GM19372 (cell line): ENCODE measurements at regions not wholly inside any gene's neighbourhood (a gene's known extent, or its start where the extent isn't known, plus 50 kb on each side); places are given as distances from the start of the nearest gene placed in this dataset.
"Not testable (repeated sequence)": the region's sequence is repeated elsewhere in the genome, so short reads cannot be mapped to it uniquely, and the experiment has no call there.

Experiments
- ATAC-seq: cut with Tn5 transposase; IDR thresholded peaks from one replicate; pipeline ENCODE4 v1.9.1; 2021; ENCODE audit warnings: mild to moderate bottlenecking, low read depth, moderate library complexity; ENCODE audit not compliant: unreplicated experiment

DNA sequence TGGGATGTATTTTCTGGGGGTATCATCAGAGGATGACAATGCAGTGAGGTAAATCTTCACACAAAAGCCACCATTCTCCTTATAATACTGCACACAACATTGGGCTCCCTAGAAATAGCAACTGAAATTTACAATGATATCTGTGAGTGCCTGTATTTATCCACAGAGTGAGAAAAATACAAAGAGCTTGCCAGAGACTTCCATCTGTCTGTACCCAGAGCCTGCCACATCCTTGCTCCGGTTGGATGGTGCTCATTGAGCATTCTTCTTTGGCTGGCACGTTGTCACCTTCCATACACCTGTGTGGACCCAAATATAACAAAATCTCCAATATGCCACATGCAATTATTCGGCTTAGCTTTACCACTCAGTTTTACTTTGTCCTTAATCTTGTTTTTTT is 189.5 kb upstream of the UFM1 start:
- ATAC-seq: no peak

DNA sequence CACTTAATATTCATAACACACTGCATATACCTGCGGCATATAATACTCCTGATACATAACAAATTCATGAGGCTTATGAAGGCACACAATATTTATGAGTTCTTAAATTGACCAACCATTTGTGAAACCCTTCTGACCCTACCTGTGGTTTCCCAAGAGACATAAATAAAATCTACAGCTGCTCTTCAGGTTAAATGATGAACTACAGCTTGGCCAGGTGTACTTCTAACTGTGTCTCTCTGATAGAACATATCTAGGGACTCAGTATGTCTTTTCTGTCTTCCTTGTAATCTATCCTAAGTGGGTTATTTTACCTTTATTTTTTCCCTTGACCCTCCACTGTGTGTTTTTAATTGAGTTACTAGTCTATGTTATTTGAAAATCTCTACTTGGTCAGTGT is 189.9 kb upstream of the UFM1 start:
- ATAC-seq: no peak

DNA sequence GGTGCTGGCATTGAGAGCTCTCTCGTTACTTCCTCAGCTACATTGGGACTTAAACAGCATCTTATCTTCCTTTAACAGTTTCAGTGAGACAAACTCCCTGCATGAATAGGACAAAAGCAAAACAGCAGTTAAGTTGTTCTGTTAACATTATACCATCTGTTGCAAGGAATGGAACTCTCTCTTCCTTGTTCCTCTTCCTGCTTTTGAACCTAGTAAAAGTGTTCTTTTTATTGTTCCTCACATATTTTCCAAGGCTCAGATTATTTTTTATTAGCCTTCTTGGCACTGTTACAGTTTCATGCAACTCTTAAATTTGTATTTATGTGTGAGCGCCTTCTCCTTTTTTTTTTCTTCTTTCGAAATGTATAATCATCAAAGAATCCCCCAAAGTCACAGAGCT is 202.6 kb upstream of the UFM1 start:
- no peak for ATAC-seq

DNA sequence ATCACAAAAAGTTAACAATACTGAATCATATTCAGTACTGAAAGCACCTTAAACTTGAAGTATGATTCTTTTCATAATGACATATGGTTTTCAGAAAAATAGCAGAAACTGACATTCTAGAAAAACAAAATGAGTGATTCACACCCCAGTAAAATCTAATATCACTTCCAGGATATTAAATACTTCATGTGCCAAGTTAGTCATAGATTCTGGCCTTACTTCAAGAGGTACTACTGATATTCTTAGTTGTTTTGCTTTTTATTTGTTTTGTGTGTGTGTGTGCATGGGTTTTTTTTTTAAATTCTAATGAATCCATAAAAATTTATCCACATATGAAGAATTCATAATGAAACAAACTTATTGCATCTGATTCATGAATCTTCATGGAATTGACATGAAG is 207.9 kb upstream of the UFM1 start:
- ATAC-seq: no peak

- no peak for ATAC-seq
Measured at GRCh38 chr13:38135592-38135991, 214.1 kb upstream of the UFM1 start.

- ATAC-seq: no peak
Measured at GRCh38 chr13:38121267-38121666, 228.4 kb upstream of the UFM1 start.

DNA sequence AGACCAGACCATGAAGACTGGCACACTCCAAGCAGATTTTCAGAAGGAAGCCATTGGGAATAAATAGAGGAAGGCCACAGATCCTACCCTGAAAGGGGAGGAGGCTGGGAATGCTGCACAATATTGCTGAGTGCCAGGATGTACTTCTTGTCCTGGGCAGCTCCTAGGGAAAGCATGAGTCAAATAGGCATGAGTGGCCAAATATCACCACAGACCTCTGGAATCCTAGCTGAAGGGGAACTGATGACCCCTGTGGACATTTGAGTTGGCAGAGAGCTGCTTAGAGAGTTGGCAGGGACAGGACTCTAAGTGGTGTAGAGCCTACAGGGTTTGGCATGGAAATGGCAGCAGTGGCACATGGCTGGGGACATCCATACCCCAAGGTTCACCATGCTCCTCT is 234.3 kb upstream of the TRPC4 start:
- no peak for ATAC-seq

GRCh38 chr13:38099751-38100150 is 230.2 kb upstream of the TRPC4 start:
- ATAC-seq: no peak

DNA sequence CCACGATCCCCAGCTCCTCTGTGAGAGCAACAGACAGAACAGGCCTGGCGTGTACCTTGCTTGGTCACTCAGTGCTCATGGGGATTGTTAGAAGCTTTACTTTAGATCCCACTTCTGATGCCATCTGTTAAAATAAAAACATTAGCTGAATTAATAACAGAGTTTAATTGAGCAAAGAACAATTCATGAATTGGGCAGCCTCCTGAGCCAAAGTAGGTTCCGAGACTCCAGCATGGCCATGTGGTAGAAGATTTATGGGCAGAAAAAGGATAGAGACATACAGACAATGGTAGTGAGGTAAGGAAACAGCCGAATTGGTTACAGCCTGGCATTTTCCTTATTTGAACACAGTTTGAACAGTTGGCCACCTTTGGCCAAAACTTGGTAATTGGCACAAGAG is 223.9 kb upstream of the TRPC4 start:
- ATAC-seq: no peak

- ATAC-seq: no peak
Measured at GRCh38 chr13:38090913-38091312, 221.3 kb upstream of the TRPC4 start.

DNA sequence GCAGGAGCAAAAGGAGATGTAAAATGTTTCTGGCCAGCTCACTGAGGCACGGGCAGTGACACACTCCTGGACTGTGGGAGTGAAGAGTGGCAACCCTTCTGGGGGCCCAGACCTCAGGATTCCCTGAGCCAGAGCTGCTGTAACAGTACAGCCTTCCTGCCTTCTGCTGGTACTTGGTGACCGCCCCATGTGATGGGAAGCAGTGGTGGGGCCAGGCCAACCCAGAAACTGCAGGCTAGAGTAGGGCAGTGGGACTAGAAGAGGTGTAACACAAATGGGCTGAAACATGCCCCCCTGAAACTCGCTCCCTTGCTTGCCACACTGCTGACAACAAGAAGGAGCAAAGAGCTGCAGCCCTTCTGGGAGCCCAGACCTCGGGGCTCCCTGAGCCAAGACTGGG is 217.1 kb upstream of the TRPC4 start:
- ATAC-seq: no peak

DNA sequence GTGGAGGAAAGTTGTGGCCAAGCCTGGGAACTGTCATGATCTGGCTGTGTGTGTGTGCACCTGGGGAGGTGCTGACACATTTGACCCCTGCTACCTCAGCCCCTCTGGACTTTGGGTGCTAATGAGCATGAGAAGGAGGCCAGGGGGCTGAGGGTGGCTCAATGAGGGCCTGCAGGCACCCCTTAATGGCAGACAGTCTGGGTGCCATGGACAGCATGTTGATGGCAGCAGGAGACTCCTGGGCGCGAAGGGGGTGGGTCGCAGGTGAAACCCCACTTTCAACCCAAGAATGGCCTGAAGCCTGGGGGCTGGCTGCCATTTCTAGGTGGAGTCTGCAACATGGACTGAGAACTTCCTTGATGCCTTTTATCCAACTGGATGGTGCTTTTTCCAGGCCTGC is 216.4 kb upstream of the TRPC4 start:
- no peak for ATAC-seq

- ATAC-seq: no peak
Measured at GRCh38 chr13:38073931-38074330, 204.4 kb upstream of the TRPC4 start.

- ATAC-seq: no peak
Measured at GRCh38 chr13:38072696-38073095, 203.1 kb upstream of the TRPC4 start.

DNA sequence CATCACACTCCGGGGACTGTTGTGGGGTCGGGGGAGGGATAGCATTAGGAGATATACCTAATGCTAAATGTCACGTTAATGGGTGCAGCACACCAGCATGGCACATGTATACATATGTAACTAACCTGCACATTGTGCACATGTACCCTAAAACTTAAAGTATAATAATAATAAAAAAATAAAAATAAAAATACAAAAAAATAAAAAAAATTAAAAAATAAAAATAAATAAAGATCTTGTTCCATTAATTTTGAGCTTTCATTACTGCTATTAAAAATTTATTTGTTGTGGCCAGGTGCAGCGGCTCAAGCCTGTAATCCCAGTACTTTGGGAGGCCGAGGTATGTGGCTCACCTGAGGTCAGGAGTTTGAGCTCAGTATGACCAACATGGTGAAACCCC is 201.8 kb upstream of the TRPC4 start:
- not testable (repeated sequence) for ATAC-seq

GRCh38 chr13:38053896-38054295 is 184.3 kb upstream of the TRPC4 start:
- ATAC-seq: no peak

DNA sequence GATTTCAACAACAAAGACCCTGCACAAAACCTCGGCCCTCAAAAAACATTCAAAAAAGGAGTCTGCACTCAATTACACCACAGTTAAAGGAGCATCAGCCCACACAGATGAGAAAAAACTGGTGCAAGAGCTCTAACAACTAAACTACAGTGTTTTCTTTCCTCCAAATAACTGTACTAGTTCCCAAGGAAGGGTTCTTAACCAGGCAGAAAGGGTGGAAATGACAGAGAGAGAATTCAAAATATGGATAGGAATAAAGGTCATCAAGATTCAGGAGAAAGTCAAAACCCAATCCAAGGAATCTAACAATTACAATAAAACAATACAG is 176.4 kb upstream of the TRPC4 start:
- no peak for ATAC-seq

GRCh38 chr13:38045278-38046048 is 175.9 kb upstream of the TRPC4 start:
- no peak for ATAC-seq

DNA sequence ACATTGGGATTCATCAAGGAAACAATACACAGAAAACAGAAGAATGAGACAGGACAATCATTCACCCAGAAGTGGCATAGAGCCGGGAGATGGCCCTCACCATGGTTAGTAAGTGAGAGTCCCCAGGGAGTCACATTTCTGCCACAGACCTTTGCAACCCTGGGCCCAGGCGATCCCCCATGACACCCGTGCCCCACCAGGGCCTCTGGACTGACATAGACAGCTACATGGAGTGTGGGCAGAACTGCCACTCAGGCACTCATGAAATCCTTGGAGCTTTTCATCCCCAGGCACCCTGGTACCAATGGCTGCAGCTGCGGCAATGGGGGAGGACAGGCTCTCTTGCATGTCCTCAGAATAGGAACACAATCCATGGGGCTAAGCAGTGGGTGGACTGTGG is 174.5 kb upstream of the TRPC4 start:
- ATAC-seq: no peak

GRCh38 chr13:38042771-38043170 is 173.2 kb upstream of the TRPC4 start:
- ATAC-seq: no peak

DNA sequence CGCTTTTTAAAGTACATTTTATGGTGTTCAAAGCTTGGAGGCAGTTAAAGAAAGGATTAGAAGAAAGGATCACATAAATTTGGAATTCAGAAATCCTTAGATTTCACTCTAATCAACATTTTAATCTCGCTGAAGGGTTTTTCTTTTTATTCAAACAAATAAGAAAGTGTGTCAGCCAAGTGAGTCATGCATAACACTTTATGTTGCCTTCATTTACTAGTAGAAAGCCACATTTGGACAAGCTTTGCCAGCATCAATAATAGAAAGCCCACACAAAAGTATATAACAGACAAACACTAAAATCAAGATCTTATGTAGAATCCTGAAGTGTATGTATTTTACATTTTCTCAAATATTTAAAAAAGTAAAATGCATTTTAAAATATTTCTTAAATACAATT is 154.9 kb upstream of the TRPC4 start:
- no peak for ATAC-seq

- no peak for ATAC-seq
Measured at GRCh38 chr13:38017320-38017719, 147.7 kb upstream of the TRPC4 start.

DNA sequence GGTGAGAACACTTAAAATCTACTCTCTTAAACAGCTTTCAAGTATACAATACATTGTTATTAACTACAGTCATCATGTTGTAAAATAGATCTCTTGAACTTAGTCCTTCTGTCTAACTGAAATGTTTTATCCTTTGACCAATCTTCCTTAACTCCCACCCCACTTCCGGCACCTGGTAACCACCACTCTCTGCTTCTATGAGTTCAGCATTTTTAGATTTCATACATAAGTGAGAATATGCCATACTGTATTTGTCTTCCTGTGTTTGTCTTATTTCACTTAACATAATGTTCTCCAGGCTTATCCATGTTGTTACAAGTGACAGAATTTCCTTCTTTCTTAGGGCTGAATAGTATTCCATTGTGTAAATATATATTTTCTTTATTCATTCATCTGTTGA is 144.1 kb upstream of the TRPC4 start:
- no peak for ATAC-seq
